ENCODE measurements at regions not wholly inside any gene's neighbourhood (a gene's known extent, or its start where the extent isn't known, plus 50 kb on each side); places are given as distances from the start of the nearest gene placed in this dataset.

DNA sequence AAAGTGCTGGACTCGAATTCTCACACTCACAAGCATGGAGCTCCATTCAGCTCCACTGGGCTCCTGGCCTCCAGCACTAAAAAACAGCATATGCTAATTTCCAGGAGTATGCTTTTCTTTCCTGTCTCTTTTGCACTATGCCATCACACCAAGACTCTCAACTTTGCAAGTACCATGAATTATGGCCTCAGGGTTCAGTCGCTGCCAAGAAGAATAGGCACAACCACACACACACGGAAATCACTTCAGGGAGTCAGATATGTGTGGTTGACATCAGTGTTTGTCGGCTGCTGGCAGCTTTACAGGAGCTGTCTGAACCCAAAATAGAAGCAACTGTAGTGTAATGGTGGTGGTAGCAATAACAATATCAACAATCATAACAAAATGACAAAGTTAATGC, 305.0 kb upstream of the SLCO3A1 start (continued):
- TF ChIP-seq JDP2 (CRISPR knock-in tag; IDR thresholded peaks at IDR 0.05; ENCODE audit: borderline replicate concordance) (no peak), MBNL3 (CRISPR knock-in tag; conservative IDR thresholded peaks at IDR 0.05) (no peak), NAIF1 (CRISPR knock-in tag; IDR thresholded peaks at IDR 0.05; ENCODE audit: borderline replicate concordance) (no peak), DNMT1 (CRISPR knock-in tag; IDR thresholded peaks at IDR 0.05) (no peak)

DNA sequence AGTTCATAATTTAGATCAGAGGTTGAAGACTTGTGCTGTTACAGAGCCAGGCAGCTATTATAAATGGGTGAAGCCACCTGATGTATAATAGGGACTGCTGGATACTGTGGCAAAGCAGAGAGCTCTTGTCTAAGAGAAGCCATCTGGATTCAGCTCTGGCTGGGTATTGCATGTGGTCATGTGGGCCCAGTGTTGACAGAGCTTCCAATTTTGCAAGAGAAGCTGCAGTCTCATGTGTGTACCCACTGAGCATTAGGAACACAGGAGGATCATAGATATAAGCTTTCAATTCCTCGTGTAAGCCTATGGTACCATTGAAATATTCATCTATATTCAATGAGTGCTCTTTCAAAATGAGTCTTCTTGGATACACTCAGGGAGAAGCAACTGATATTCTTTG, 303.9 kb upstream of the SLCO3A1 start:
- DNase-seq (ENCODE audit: low spot score) (no peak), FAIRE-seq (no peak), ATAC-seq (no peak)
- no peak for TF ChIP-seq HNRNPK (IDR thresholded peaks at IDR 0.05; ENCODE audit: low read depth, low read length, poor library complexity, severe bottlenecking)
- TF ChIP-seq SMAD9 (CRISPR knock-in tag; IDR thresholded peaks at IDR 0.05), result no peak
- TF ChIP-seq REXO4 (CRISPR knock-in tag; IDR thresholded peaks at IDR 0.05; ENCODE audit: borderline replicate concordance), result no peak
- TF ChIP-seq, protein P1, sequence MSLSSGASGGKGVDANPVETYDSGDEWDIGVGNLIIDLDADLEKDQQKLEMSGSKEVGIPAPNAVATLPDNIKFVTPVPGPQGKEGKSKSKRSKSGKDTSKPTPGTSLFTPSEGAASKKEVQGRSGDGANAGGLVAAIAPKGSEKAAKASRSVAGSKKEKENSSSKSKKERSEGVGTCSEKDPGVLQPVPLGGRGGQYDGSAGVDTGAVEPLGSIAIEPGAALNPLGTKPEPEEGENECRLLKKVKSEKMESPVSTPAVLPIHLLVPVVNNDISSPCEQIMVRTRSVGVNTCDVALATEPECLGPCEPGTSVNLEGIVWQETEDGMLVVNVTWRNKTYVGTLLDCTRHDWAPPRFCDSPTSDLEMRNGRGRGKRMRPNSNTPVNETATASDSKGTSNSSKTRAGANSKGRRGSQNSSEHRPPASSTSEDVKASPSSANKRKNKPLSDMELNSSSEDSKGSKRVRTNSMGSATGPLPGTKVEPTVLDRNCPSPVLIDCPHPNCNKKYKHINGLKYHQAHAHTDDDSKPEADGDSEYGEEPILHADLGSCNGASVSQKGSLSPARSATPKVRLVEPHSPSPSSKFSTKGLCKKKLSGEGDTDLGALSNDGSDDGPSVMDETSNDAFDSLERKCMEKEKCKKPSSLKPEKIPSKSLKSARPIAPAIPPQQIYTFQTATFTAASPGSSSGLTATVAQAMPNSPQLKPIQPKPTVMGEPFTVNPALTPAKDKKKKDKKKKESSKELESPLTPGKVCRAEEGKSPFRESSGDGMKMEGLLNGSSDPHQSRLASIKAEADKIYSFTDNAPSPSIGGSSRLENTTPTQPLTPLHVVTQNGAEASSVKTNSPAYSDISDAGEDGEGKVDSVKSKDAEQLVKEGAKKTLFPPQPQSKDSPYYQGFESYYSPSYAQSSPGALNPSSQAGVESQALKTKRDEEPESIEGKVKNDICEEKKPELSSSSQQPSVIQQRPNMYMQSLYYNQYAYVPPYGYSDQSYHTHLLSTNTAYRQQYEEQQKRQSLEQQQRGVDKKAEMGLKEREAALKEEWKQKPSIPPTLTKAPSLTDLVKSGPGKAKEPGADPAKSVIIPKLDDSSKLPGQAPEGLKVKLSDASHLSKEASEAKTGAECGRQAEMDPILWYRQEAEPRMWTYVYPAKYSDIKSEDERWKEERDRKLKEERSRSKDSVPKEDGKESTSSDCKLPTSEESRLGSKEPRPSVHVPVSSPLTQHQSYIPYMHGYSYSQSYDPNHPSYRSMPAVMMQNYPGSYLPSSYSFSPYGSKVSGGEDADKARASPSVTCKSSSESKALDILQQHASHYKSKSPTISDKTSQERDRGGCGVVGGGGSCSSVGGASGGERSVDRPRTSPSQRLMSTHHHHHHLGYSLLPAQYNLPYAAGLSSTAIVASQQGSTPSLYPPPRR (CRISPR knock-in tag; IDR thresholded peaks at IDR 0.05; ENCODE audit: borderline replicate concordance), result no peak
- TF ChIP-seq NFKBIZ (CRISPR knock-in tag; IDR thresholded peaks at IDR 0.05), result no peak
- no peak for TF ChIP-seq ZNF777 (CRISPR knock-in tag; IDR thresholded peaks at IDR 0.05)
- TF ChIP-seq ZNF17 (CRISPR knock-in tag; IDR thresholded peaks at IDR 0.05), result no peak
- TF ChIP-seq USF2 (IDR thresholded peaks at IDR 0.05; ENCODE audit: low read depth, low read length), result no peak
- TF ChIP-seq USF2 (CRISPR knock-in tag; IDR thresholded peaks at IDR 0.05; ENCODE audit: borderline replicate concordance), result no peak
- no TSS peak for BruUV-seq (replicated peaks)
- WGBS (ENCODE audit: low lambda C conversion rate), result 0% methylated on average over 1 of the region's 1 CpG
- intact Hi-C loops (cut with micrococcal nuclease; ENCODE audit: unreplicated experiment) (no loop called here), in situ Hi-C loops (cut with HindIII; ENCODE audit: extremely low pct_ligation_motif_present, low pct_unique_long_range_greater_than_20kb) (no loop called here)
- Histone ChIP-seq H3K9me3 (ENCODE audit: low read length) (no peaks in the 10 kb centered on the region), H3K27ac (ENCODE audit: extremely low read length, insufficient read depth, low read length) (no peak overlapping the region), H2AFZ (ENCODE audit: low read length) (no peak overlapping the region), H3K4me1 (ENCODE audit: insufficient read depth, low read length) (no peaks in the 10 kb centered on the region), H3K4me3 (replicated peaks in 1 of 3; ENCODE audit: insufficient read depth in 1 of 3, low read depth in 2 of 3, low read length in 3 of 3) (no peak overlapping the region), H3K79me2 (ENCODE audit: insufficient read depth, low read length) (no peaks in the 10 kb centered on the region), H4K20me1 (ENCODE audit: insufficient read depth, low read length) (no peaks in the 10 kb centered on the region), H3K4me2 (ENCODE audit: low read depth, low read length) (no peak overlapping the region), H3K36me3 (replicated peaks in 1 of 2; ENCODE audit: control insufficient read depth in 1 of 2, insufficient read depth in 2 of 2, low read length in 2 of 2) (no peaks in the 10 kb centered on the region), H3K27me3 (ENCODE audit: control insufficient read depth in 1 of 2, insufficient read depth in 2 of 2, low read length in 2 of 2) (peaks cover 0 to 16% of the 10 kb centered on the region in 2 experiments; a peak in 3 of 5 replicates), H3K9ac (ENCODE audit: insufficient read depth, low read depth, low read length) (no peak overlapping the region)
- CTCF ChIA-PET (ENCODE audit: low intra/inter-chr PET ratio, low total read pairs), result no interaction called here
- POLR2A ChIA-PET, result no interaction called here

All from HepG2 (cell line).